ENCODE measurements at regions not wholly inside any gene's neighbourhood (a gene's known extent, or its start where the extent isn't known, plus 50 kb on each side); places are given as distances from the start of the nearest gene placed in this dataset.

DNA sequence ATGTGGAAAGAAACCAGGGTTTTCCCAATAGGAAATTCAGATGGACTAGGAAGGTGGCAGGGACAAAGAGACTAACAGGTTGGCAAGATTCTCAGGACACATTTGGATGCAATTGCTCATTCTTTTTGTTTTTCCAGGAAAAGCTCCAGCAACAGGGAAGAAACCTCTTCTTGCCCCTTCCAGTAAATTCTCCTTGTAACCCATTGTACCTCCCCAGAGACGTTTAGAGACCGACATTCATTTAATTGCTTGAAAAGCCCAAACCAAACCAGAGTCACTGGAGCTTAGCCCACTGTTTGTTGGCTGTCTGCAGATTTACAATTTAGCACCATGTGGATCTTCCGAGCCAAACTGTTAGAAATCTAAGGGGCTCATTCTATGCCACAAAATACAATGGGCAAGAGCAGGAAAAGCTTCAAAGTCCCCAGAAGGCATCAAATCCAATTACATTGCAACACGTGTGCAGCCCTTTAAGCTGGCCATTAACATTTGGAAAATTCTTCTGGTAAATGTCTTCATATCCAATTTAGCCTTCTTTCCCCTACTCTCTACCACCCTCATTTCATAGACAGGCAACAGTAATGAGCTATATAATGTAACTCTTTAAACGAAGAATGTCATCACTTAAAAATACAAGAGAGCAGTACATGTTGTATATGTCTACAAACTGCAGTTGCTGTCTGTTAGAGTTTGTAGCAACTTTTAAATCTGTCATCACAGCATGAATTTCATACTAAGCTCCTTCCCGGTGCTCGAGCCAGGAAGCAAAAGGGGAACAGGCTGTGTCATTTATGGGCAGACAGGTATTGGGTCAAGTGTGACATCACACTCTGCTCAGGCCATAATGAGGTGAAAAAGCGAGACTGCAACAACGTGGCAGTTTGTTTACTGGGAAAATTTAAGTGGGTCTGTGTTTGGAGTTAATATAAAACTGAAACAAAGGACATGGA, 235.6 kb upstream of the HNRNPA3 start:
- H3K4me3 Mint-ChIP-seq (ENCODE audit: unreplicated experiment): no peak overlapping the region
- no peaks in the 10 kb centered on the region for H3K4me1 ChIP-seq
- CTCF ChIA-PET: no interaction called here
- no peak for TF ChIP-seq CTCF (IDR thresholded peaks at IDR 0.05; ENCODE audit: insufficient read depth in 1 of 2, low read depth in 1 of 2, low read length in 1 of 2, severe bottlenecking in 1 of 2, unreplicated experiment in 1 of 2)
- intact Hi-C loops (cut with micrococcal nuclease; ENCODE audit: unreplicated experiment): no loop called here
- no peaks in the 10 kb centered on the region for H3K9me3 Mint-ChIP-seq (ENCODE audit: unreplicated experiment)
- DNase-seq: no peak
- no TSS peak for BruUV-seq (replicated peaks)
- H3K36me3 Mint-ChIP-seq (ENCODE audit: insufficient read depth, unreplicated experiment): no peaks in the 10 kb centered on the region
- H3K36me3 ChIP-seq (ENCODE audit: control insufficient read depth, insufficient read depth, low read length): no peaks in the 10 kb centered on the region
- POLR2A ChIA-PET: no interaction called here
- peaks cover 17% of the 10 kb centered on the region for H3K27me3 Mint-ChIP-seq (ENCODE audit: insufficient read depth, unreplicated experiment)
- no peak overlapping the region for H3K27ac Mint-ChIP-seq (ENCODE audit: unreplicated experiment)
- no peak overlapping the region for H3K4me3 ChIP-seq (ENCODE audit: low read depth, low read length)
- no peaks in the 10 kb centered on the region for H3K27me3 ChIP-seq (replicated peaks; ENCODE audit: control insufficient read depth, insufficient read depth, low read length)
- no peaks in the 10 kb centered on the region for H3K9me3 ChIP-seq
- H3K4me1 Mint-ChIP-seq (ENCODE audit: low read depth, unreplicated experiment): no peaks in the 10 kb centered on the region

DNA sequence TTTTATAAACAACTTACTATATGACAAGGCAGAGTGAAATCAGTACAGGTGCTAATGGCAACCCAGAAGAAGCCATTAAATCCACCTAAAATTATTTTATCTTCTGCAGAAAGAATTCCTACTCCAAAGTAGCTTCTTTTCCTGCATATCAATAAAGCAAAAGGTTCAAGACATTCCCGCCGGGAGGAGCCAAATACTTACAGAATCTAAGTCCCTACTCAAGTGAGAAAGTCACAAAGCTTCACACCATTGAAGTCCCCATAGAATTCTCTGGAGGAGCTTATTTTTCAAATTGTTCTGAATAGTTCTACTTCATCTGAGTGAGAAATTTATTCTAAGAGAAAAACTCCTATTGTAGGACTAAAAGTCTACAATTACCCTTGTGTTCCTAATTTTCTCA, 233.7 kb upstream of the HNRNPA3 start:
- Mint-ChIP-seq H3K27me3 (ENCODE audit: insufficient read depth, unreplicated experiment) (peaks cover 13% of the 10 kb centered on the region), H3K4me3 (ENCODE audit: unreplicated experiment) (no peak overlapping the region), H3K27ac (ENCODE audit: unreplicated experiment) (no peak overlapping the region), H3K9me3 (ENCODE audit: unreplicated experiment) (no peaks in the 10 kb centered on the region), H3K4me1 (ENCODE audit: low read depth, unreplicated experiment) (no peaks in the 10 kb centered on the region), H3K36me3 (ENCODE audit: insufficient read depth, unreplicated experiment) (no peaks in the 10 kb centered on the region)
- Histone ChIP-seq H3K27me3 (replicated peaks; ENCODE audit: control insufficient read depth, insufficient read depth, low read length) (no peaks in the 10 kb centered on the region), H3K4me3 (ENCODE audit: low read depth, low read length) (no peak overlapping the region), H3K36me3 (ENCODE audit: control insufficient read depth, insufficient read depth, low read length) (no peaks in the 10 kb centered on the region), H3K4me1 (no peaks in the 10 kb centered on the region), H3K9me3 (no peaks in the 10 kb centered on the region)
- intact Hi-C loops (cut with micrococcal nuclease; ENCODE audit: unreplicated experiment): loop anchor here (1.0 kb wide), 1 partner anchor 170 kb away; no protein-coding TSS in a partner anchor
- ChIA-PET POLR2A (no interaction called here), CTCF (interaction anchor here (1.1 to 1.3 kb wide), 2 partner anchors 170 to 183 kb away, joined by 4 to 14 read pairs; no protein-coding TSS in a partner anchor)
- peak; percentile 16 to 24 for TF ChIP-seq CTCF (IDR thresholded peaks at IDR 0.05; ENCODE audit: insufficient read depth in 1 of 2, low read depth in 1 of 2, low read length in 1 of 2, severe bottlenecking in 1 of 2, unreplicated experiment in 1 of 2)
- DNase-seq: peak in 1 of 2 experiments; percentile 12
- BruUV-seq (replicated peaks): no TSS peak

DNA sequence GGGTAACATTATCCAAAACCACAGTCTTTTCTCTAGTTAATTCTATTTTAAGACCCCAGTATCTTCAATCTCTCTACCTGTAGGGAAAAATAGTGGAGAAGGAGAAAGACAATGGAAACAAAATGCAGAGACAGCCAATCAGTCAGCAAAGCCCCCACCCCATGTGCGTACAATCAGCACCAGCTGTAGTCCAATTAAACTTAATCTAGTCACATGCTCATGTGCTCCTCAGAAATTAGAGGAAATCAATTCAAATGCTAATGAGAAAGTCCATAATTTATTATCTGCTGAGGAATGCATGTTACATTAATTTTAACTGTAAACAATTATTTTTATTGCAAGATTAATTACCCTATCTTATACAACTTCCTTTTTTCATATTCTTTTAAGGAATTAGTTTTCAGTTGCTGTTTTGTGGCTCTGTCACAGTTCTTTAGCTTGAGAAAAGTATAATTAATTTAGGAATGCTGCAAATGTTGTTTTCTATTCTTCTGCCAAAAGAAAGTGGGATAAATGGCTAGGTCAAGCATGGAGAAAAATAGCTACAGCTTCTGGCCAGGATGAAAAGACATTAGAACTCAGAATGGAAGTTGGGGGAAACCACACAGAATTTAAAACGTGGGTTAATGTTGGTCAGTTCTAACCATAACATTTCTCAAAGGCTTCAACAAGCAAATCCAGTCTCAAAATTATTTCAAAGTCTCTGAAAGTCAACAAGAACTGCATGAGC, 232.4 kb upstream of the HNRNPA3 start:
- H3K4me1 ChIP-seq: no peaks in the 10 kb centered on the region
- H3K27me3 ChIP-seq (replicated peaks; ENCODE audit: control insufficient read depth, insufficient read depth, low read length): no peaks in the 10 kb centered on the region
- ChIA-PET POLR2A (no interaction called here), CTCF (interaction anchor here (0.6 to 1.3 kb wide), 2 partner anchors 122 to 169 kb away, joined by 3 to 5 read pairs; no protein-coding TSS in a partner anchor)
- no TSS peak for BruUV-seq (replicated peaks)
- H3K36me3 Mint-ChIP-seq (ENCODE audit: insufficient read depth, unreplicated experiment): no peaks in the 10 kb centered on the region
- no peak for TF ChIP-seq CTCF (IDR thresholded peaks at IDR 0.05; ENCODE audit: insufficient read depth in 1 of 2, low read depth in 1 of 2, low read length in 1 of 2, severe bottlenecking in 1 of 2, unreplicated experiment in 1 of 2)
- peaks cover 16% of the 10 kb centered on the region for H3K27me3 Mint-ChIP-seq (ENCODE audit: insufficient read depth, unreplicated experiment)
- H3K4me1 Mint-ChIP-seq (ENCODE audit: low read depth, unreplicated experiment): no peaks in the 10 kb centered on the region
- DNase-seq: no peak
- no peak overlapping the region for H3K27ac Mint-ChIP-seq (ENCODE audit: unreplicated experiment)
- H3K36me3 ChIP-seq (ENCODE audit: control insufficient read depth, insufficient read depth, low read length): no peaks in the 10 kb centered on the region
- H3K9me3 ChIP-seq: no peaks in the 10 kb centered on the region
- H3K9me3 Mint-ChIP-seq (ENCODE audit: unreplicated experiment): no peaks in the 10 kb centered on the region
- intact Hi-C loops (cut with micrococcal nuclease; ENCODE audit: unreplicated experiment): loop anchor here (1.0 kb wide), 1 partner anchor 169 kb away; no protein-coding TSS in a partner anchor
- H3K4me3 Mint-ChIP-seq (ENCODE audit: unreplicated experiment): no peak overlapping the region
- no peak overlapping the region for H3K4me3 ChIP-seq (ENCODE audit: low read depth, low read length)

Measured in Caco-2 (cell line).